Ishikawa (cell line): ENCODE measurements at regions not wholly inside any gene's neighbourhood (a gene's known extent, or its start where the extent isn't known, plus 50 kb on each side); places are given as distances from the start of the nearest gene placed in this dataset.

Source experiments
- CREB1 ChIP-seq: IDR thresholded peaks from 2 replicates; pipeline ENCODE4 v1.6.1; 2012; ENCODE audit warnings: low read depth
- EP300 ChIP-seq: IDR thresholded peaks from 2 replicates; pipeline ENCODE4 v1.6.1; 2012; ENCODE audit warnings: borderline replicate concordance
- TAF1 ChIP-seq: IDR thresholded peaks from 2 replicates; pipeline ENCODE4 v1.6.1; 2012; ENCODE audit warnings: low read depth, mild to moderate bottlenecking
- TCF12 ChIP-seq: IDR thresholded peaks from 2 replicates; pipeline ENCODE4 v1.6.1; 2012; ENCODE audit warnings: low read depth
- TF ChIP-seq, protein P1 (sequence below): IDR thresholded peaks from 2 replicates; pipeline ENCODE4 v1.6.1; 2012; ENCODE audit warnings: low read depth, mild to moderate bottlenecking

GRCh38 chr18:65622436-65622835 lies 128.4 kb upstream of the CDH7 start:
- TF ChIP-seq TAF1 (no peak), EP300 (no peak), TCF12 (no peak), CREB1 (no peak)
- TF ChIP-seq, protein P1, sequence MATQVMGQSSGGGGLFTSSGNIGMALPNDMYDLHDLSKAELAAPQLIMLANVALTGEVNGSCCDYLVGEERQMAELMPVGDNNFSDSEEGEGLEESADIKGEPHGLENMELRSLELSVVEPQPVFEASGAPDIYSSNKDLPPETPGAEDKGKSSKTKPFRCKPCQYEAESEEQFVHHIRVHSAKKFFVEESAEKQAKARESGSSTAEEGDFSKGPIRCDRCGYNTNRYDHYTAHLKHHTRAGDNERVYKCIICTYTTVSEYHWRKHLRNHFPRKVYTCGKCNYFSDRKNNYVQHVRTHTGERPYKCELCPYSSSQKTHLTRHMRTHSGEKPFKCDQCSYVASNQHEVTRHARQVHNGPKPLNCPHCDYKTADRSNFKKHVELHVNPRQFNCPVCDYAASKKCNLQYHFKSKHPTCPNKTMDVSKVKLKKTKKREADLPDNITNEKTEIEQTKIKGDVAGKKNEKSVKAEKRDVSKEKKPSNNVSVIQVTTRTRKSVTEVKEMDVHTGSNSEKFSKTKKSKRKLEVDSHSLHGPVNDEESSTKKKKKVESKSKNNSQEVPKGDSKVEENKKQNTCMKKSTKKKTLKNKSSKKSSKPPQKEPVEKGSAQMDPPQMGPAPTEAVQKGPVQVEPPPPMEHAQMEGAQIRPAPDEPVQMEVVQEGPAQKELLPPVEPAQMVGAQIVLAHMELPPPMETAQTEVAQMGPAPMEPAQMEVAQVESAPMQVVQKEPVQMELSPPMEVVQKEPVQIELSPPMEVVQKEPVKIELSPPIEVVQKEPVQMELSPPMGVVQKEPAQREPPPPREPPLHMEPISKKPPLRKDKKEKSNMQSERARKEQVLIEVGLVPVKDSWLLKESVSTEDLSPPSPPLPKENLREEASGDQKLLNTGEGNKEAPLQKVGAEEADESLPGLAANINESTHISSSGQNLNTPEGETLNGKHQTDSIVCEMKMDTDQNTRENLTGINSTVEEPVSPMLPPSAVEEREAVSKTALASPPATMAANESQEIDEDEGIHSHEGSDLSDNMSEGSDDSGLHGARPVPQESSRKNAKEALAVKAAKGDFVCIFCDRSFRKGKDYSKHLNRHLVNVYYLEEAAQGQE = no peak
